ENCODE measurements at regions not wholly inside any gene's neighbourhood (a gene's known extent, or its start where the extent isn't known, plus 50 kb on each side); places are given as distances from the start of the nearest gene placed in this dataset.

DNA sequence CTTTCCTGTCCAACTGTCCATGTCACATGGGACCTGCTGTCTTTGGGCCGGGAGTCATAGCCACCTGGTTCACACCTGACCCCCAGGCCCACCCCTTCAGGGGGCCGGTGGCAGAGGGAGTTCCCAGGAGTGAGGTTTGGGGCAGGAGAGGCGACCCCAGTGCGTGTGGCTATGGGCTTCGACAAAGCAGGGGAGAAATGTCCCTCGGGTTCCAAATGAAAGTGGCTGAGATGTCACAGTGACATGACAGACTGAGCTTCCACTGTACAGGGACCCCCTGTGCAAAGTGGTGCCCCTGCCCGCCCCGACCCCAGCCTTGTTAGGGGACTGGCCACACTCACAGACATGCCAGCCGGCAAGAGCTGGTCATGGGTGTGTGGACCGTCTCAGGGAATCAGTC is 1297.0 kb downstream of the BRD1 start:
- Histone ChIP-seq H3K27me3 (replicated peaks in 1 of 4; ENCODE audit: control extremely low read depth in 1 of 4, control insufficient read depth in 3 of 4, insufficient read depth in 4 of 4, low read length in 3 of 4) (no peaks in the 10 kb centered on the region), H3K4me2 (replicated peaks; ENCODE audit: low read depth, low read length, poor library complexity, severe bottlenecking) (no peak overlapping the region), H3K36me3 (replicated peaks in 1 of 2; ENCODE audit: control extremely low read depth in 1 of 2, control insufficient read depth in 1 of 2, extremely low read depth in 1 of 2, insufficient read depth in 2 of 2, low read length in 1 of 2) (no peaks in the 10 kb centered on the region), H3K9me3 (ENCODE audit: control extremely low read depth in 1 of 3, control insufficient read depth in 2 of 3, insufficient read depth in 1 of 3, low read length in 2 of 3) (no peaks in the 10 kb centered on the region), H2AFZ (ENCODE audit: insufficient read depth, low read depth, low read length, poor library complexity, severe bottlenecking) (no peak overlapping the region), H3K9ac (ENCODE audit: low read length) (no peak overlapping the region), H3K4me3 (ENCODE audit: control extremely low read depth in 1 of 5, extremely low read depth in 1 of 5, insufficient read depth in 1 of 5, low read depth in 2 of 5, low read length in 4 of 5) (no peak overlapping the region), H4K20me1 (ENCODE audit: control insufficient read depth, insufficient read depth, low read length, poor library complexity, severe bottlenecking) (no peaks in the 10 kb centered on the region), H3K27ac (ENCODE audit: low read length in 2 of 2) (no peak overlapping the region), H3K79me2 (ENCODE audit: control insufficient read depth, insufficient read depth, low read length) (no peaks in the 10 kb centered on the region), H3K4me1 (ENCODE audit: control insufficient read depth in 2 of 2, insufficient read depth in 2 of 2, low read length in 2 of 2) (no peaks in the 10 kb centered on the region)
- H3K9me3 Mint-ChIP-seq (ENCODE audit: insufficient read depth): no peaks in the 10 kb centered on the region
- no peak overlapping the region for H3K27ac Mint-ChIP-seq
- 90% methylated on average over 9 of the region's 10 CpGs for WGBS (ENCODE audit: insufficient coverage)
- ChIA-PET CTCF (no interaction called here), POLR2A (no interaction called here)
- intact Hi-C loops (cut with micrococcal nuclease): no loop called here
- TF ChIP-seq, protein P1, sequence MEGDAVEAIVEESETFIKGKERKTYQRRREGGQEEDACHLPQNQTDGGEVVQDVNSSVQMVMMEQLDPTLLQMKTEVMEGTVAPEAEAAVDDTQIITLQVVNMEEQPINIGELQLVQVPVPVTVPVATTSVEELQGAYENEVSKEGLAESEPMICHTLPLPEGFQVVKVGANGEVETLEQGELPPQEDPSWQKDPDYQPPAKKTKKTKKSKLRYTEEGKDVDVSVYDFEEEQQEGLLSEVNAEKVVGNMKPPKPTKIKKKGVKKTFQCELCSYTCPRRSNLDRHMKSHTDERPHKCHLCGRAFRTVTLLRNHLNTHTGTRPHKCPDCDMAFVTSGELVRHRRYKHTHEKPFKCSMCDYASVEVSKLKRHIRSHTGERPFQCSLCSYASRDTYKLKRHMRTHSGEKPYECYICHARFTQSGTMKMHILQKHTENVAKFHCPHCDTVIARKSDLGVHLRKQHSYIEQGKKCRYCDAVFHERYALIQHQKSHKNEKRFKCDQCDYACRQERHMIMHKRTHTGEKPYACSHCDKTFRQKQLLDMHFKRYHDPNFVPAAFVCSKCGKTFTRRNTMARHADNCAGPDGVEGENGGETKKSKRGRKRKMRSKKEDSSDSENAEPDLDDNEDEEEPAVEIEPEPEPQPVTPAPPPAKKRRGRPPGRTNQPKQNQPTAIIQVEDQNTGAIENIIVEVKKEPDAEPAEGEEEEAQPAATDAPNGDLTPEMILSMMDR (IDR thresholded peaks at IDR 0.05): no peak
- no peak for TF ChIP-seq EZH2 (IDR thresholded peaks at IDR 0.05; ENCODE audit: borderline replicate concordance, insufficient read depth, low read depth, low read length, poor library complexity, severe bottlenecking)
- DNase-seq (no peak), ATAC-seq (ENCODE audit: low read depth) (no peak)
- H3K4me3 Mint-ChIP-seq: no peak overlapping the region
- no peaks in the 10 kb centered on the region for H3K4me1 Mint-ChIP-seq
- no peaks in the 10 kb centered on the region for H3K27me3 Mint-ChIP-seq

DNA sequence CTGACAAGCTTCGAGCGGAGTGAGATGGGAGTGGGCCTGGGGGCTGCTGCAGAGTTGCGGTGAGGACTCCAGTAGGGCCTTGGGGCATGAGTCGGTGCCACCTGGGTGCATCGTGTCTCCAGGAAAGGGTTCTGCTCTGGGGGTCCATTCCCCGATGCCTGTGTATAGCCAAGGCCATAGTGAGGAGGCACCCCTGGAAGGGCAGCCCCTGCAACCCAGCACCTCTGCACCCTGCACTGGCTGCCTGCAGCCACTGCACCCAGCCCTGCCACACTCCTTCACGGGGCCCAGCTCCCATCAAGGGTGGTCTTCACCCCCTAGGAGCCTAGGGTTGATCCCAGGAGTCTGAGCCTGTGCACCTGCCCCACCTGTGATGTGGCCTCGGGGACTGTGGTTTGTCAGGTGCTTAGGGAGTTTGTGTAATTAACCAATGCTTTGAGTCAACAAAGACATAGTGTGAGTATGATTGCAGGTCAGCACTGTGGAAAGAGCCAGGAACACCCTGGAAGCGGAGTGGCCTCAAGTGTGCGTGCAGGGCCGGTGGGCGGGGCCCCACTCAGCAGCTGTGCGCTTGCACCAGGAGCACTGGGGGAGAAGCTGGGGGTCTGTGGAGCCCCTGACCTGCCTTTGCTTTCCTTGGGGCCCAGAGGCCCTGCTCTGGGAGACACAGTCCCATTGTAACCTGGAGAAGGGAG is 1299.3 kb downstream of the BRD1 start:
- Histone ChIP-seq H3K9me3 (ENCODE audit: control extremely low read depth in 1 of 3, control insufficient read depth in 2 of 3, insufficient read depth in 1 of 3, low read length in 2 of 3) (no peaks in the 10 kb centered on the region), H4K20me1 (ENCODE audit: control insufficient read depth, insufficient read depth, low read length, poor library complexity, severe bottlenecking) (no peaks in the 10 kb centered on the region), H3K4me1 (ENCODE audit: control insufficient read depth in 2 of 2, insufficient read depth in 2 of 2, low read length in 2 of 2) (no peaks in the 10 kb centered on the region), H3K4me3 (ENCODE audit: control extremely low read depth in 1 of 5, extremely low read depth in 1 of 5, insufficient read depth in 1 of 5, low read depth in 2 of 5, low read length in 4 of 5) (no peak overlapping the region), H2AFZ (ENCODE audit: insufficient read depth, low read depth, low read length, poor library complexity, severe bottlenecking) (no peak overlapping the region), H3K27me3 (replicated peaks in 1 of 4; ENCODE audit: control extremely low read depth in 1 of 4, control insufficient read depth in 3 of 4, insufficient read depth in 4 of 4, low read length in 3 of 4) (no peaks in the 10 kb centered on the region), H3K79me2 (ENCODE audit: control insufficient read depth, insufficient read depth, low read length) (no peaks in the 10 kb centered on the region), H3K36me3 (replicated peaks in 1 of 2; ENCODE audit: control extremely low read depth in 1 of 2, control insufficient read depth in 1 of 2, extremely low read depth in 1 of 2, insufficient read depth in 2 of 2, low read length in 1 of 2) (no peaks in the 10 kb centered on the region), H3K4me2 (replicated peaks; ENCODE audit: low read depth, low read length, poor library complexity, severe bottlenecking) (no peak overlapping the region), H3K9ac (ENCODE audit: low read length) (no peak overlapping the region), H3K27ac (ENCODE audit: low read length in 2 of 2) (no peak overlapping the region)
- no peak overlapping the region for H3K4me3 Mint-ChIP-seq
- H3K27ac Mint-ChIP-seq: no peak overlapping the region
- WGBS (ENCODE audit: insufficient coverage): 97% methylated on average over 12 of the region's 13 CpGs
- ATAC-seq (ENCODE audit: low read depth): no peak
- H3K4me1 Mint-ChIP-seq: no peaks in the 10 kb centered on the region
- POLR2A ChIA-PET: no interaction called here
- no peak for TF ChIP-seq EZH2 (IDR thresholded peaks at IDR 0.05; ENCODE audit: borderline replicate concordance, insufficient read depth, low read depth, low read length, poor library complexity, severe bottlenecking)
- TF ChIP-seq, protein P1 (IDR thresholded peaks at IDR 0.05): no peak
- CTCF ChIA-PET: no interaction called here
- H3K9me3 Mint-ChIP-seq (ENCODE audit: insufficient read depth): no peaks in the 10 kb centered on the region
- intact Hi-C loops (cut with micrococcal nuclease): no loop called here
- DNase-seq: no peak
- no peaks in the 10 kb centered on the region for H3K27me3 Mint-ChIP-seq
